Fibroblast of mammary gland (primary cell): ENCODE measurements at regions not wholly inside any gene's neighbourhood (a gene's known extent, or its start where the extent isn't known, plus 50 kb on each side); places are given as distances from the start of the nearest gene placed in this dataset.

Experiments
- DNase-seq: peaks from one replicate; pipeline ENCODE4 v3.0.0-alpha.2; 2010; ENCODE audit warnings: low read depth
- H3K4me3 ChIP-seq: 2 replicates; pipeline ENCODE4 v1.5.1; 2011; ENCODE audit warnings: low read depth, mild to moderate bottlenecking, low read length, moderate library complexity; ENCODE audit not compliant: control insufficient read depth
- CTCF ChIP-seq: conservative IDR thresholded peaks from 2 replicates; pipeline ENCODE4 v1.5.1; 2011; ENCODE audit warnings: low read depth, low read length, inconsistent platforms; ENCODE audit not compliant: control insufficient read depth, insufficient read depth

- no peak for TF ChIP-seq CTCF
- no peak for DNase-seq
- no peak overlapping the region for H3K4me3 ChIP-seq
These were observed 103.5 kb upstream of the TRIB2 start for GRCh38 chr2:12613137-12613835.

GRCh38 chr2:12615509-12615908 lies 101.2 kb upstream of the TRIB2 start:
- peak; percentile 17 for DNase-seq
- TF ChIP-seq CTCF, result no peak
- no peak overlapping the region for H3K4me3 ChIP-seq

GRCh38 chr2:12616456-12617156 lies 100.1 kb upstream of the TRIB2 start:
- TF ChIP-seq CTCF, result no peak
- no peak for DNase-seq
- no peak overlapping the region for H3K4me3 ChIP-seq

GRCh38 chr2:12617366-12617765 lies 99.4 kb upstream of the TRIB2 start:
- no peak for TF ChIP-seq CTCF
- no peak overlapping the region for H3K4me3 ChIP-seq
- DNase-seq, result no peak

GRCh38 chr2:12617853-12618252 lies 98.9 kb upstream of the TRIB2 start:
- no peak overlapping the region for H3K4me3 ChIP-seq
- DNase-seq, result no peak
- no peak for TF ChIP-seq CTCF

- TF ChIP-seq CTCF, result no peak
- DNase-seq, result no peak
- H3K4me3 ChIP-seq, result no peak overlapping the region
These were observed 98.2 kb upstream of the TRIB2 start for GRCh38 chr2:12618576-12618975.

GRCh38 chr2:12619975-12620374 lies 96.8 kb upstream of the TRIB2 start:
- no peak for TF ChIP-seq CTCF
- peak; percentile 97 for DNase-seq
- H3K4me3 ChIP-seq, result no peak overlapping the region
